Endothelial cell of umbilical vein (primary cell): ENCODE measurements at regions not wholly inside any gene's neighbourhood (a gene's known extent, or its start where the extent isn't known, plus 50 kb on each side); places are given as distances from the start of the nearest gene placed in this dataset.

Experiments used
- BruUV-seq: library from RNA; stranded (reverse); fragments of 400-500 nt; replicated peaks from 2 replicates; lab custom pipeline; 2021; lab: Mats Ljungman, UMichigan
- CTCF ChIA-PET: fragments of 300-600, 350-600 bp; sonication (Branson Sonifier 250); formaldehyde crosslinking; loops from one replicate; lab custom pipeline; 2021; ENCODE audit warnings: antibody characterized with exemption, inconsistent platforms; lab: Charles Lee
- POLR2A ChIA-PET: fragments of 300-600, 350-600 bp; sonication (Branson Sonifier 250); formaldehyde crosslinking; loops from one replicate; lab custom pipeline; 2021; ENCODE audit warnings: antibody characterized with exemption, inconsistent platforms; lab: Charles Lee
- DNase-seq: peaks from one replicate; pipeline ENCODE4 v3.0.0-alpha.2; 2011; ENCODE audit warnings: low read depth, low spot score
- FAIRE-seq: peaks from 2 replicates; lab custom pipeline; 2011; peaks lifted over from hg19 to GRCh38; lab: Jason Lieb, UNC
- H2AFZ ChIP-seq: 2 replicates; pipeline ENCODE4 v1.6.0; 2012; ENCODE audit warnings: low read depth, low read length, control low read depth, inconsistent platforms
- H3K27ac ChIP-seq: 2 replicates; pipeline ENCODE4 v1.5.1; 2011; ENCODE audit warnings: low read depth, mild to moderate bottlenecking, control low read depth, low read length, moderate library complexity; ENCODE audit not compliant: insufficient read depth
- H3K27me3 ChIP-seq, 2 experiments: 2 replicates each; pipeline versions ENCODE4 v1.6.0 to v1.6.1; 2011; ENCODE audit warnings: low read length in 2 of 2, mixed read lengths in 1 of 2; ENCODE audit not compliant: control insufficient read depth in 2 of 2, insufficient read depth in 2 of 2
- H3K36me3 ChIP-seq, 2 experiments: 2 replicates in 1 of 2; 3 replicates in 1 of 2; pipeline ENCODE4 v1.5.1; 2011; ENCODE audit warnings: low read length in 2 of 2, mild to moderate bottlenecking in 1 of 2, moderate library complexity in 1 of 2; ENCODE audit not compliant: control insufficient read depth in 2 of 2, insufficient read depth in 2 of 2; ENCODE audit errors: extremely low read depth in 1 of 2
- H3K4me1 ChIP-seq: 3 replicates; pipeline ENCODE4 v1.5.1; 2011; ENCODE audit warnings: mild to moderate bottlenecking, low read length; ENCODE audit not compliant: control insufficient read depth, insufficient read depth; ENCODE audit errors: extremely low read depth
- H3K4me2 ChIP-seq: 2 replicates; pipeline ENCODE4 v1.6.1; 2011; ENCODE audit warnings: low read length, control low read depth, mixed read lengths; ENCODE audit not compliant: insufficient read depth
- H3K4me3 ChIP-seq, 3 experiments: fragments of 200-600 bp in 1 of 3; sonication (generic), shearing (Covaris generic) in 1 of 3; replicated peaks in 1 of 3; 2 replicates each; pipeline ENCODE4 v1.5.1; 2011 to 2016; ENCODE audit warnings: control low read depth in 3 of 3, low read length in 3 of 3, mild to moderate bottlenecking in 2 of 3, inconsistent platforms in 1 of 3, low read depth in 1 of 3, moderate library complexity in 1 of 3; ENCODE audit not compliant: insufficient read depth in 1 of 3
- H3K79me2 ChIP-seq: 2 replicates; pipeline ENCODE4 v1.6.0; 2012; ENCODE audit warnings: low read length, inconsistent platforms; ENCODE audit not compliant: control insufficient read depth, insufficient read depth
- H3K9ac ChIP-seq: replicated peaks from 2 replicates; pipeline ENCODE3; 2011; ENCODE audit warnings: low read length, control low read depth; ENCODE audit not compliant: insufficient read depth; ENCODE audit errors: extremely low read depth
- H3K9me1 ChIP-seq: replicated peaks from 3 replicates; pipeline ENCODE4 v1.6.0; 2011; ENCODE audit warnings: mild to moderate bottlenecking, low read length; ENCODE audit not compliant: control insufficient read depth, insufficient read depth; ENCODE audit errors: extremely low read depth
- H3K9me3 ChIP-seq: replicated peaks from 2 replicates; pipeline ENCODE4 v1.5.1; 2012; ENCODE audit warnings: low read length, inconsistent platforms; ENCODE audit not compliant: control insufficient read depth, insufficient read depth
- H4K20me1 ChIP-seq: replicated peaks from 2 replicates; pipeline ENCODE3; 2011; ENCODE audit warnings: mild to moderate bottlenecking, low read length; ENCODE audit not compliant: control insufficient read depth, insufficient read depth; ENCODE audit errors: extremely low read depth
- EZH2 ChIP-seq: IDR thresholded peaks from 2 replicates; pipeline ENCODE4 v1.6.1; 2012; ENCODE audit warnings: borderline replicate concordance, low read depth, mild to moderate bottlenecking, moderate library complexity, low read length, inconsistent platforms; ENCODE audit not compliant: severe bottlenecking
- FOS ChIP-seq: IDR thresholded peaks from 2 replicates; pipeline ENCODE4 v1.6.1; 2011; ENCODE audit warnings: mild to moderate bottlenecking, low read length, moderate library complexity, borderline replicate concordance; ENCODE audit not compliant: insufficient read depth
- GATA2 ChIP-seq: IDR thresholded peaks from 2 replicates; pipeline ENCODE4 v1.7.0; 2011; ENCODE audit warnings: low read depth, mild to moderate bottlenecking, moderate library complexity, mixed read lengths, low read length; ENCODE audit not compliant: insufficient read length, insufficient read depth
- JUN ChIP-seq: IDR thresholded peaks from 2 replicates; pipeline ENCODE4 v1.6.1; 2011; ENCODE audit warnings: borderline replicate concordance, low read depth; ENCODE audit not compliant: insufficient read length, insufficient read depth
- MYC ChIP-seq: IDR thresholded peaks from one replicate; pipeline ENCODE4 v1.6.1; 2011; ENCODE audit warnings: mild to moderate bottlenecking, low read depth, low read length
- POLR2A ChIP-seq: IDR thresholded peaks from 2 replicates; pipeline ENCODE4 v1.6.1; 2012; ENCODE audit warnings: low read depth, mild to moderate bottlenecking, control low read depth, low read length
- POLR2AphosphoS5 ChIP-seq: IDR thresholded peaks from 2 replicates; pipeline ENCODE4 v1.6.1; 2012; ENCODE audit warnings: low read depth, mild to moderate bottlenecking, control low read depth, low read length, moderate library complexity; ENCODE audit not compliant: insufficient read depth
- dilution Hi-C: fragments of 300-500 bp; cut with MboI; formaldehyde crosslinking; loops from one replicate; pipeline ENCODE4 v1.15.0; 2019; ENCODE audit warnings: low sequenced_read_pairs; ENCODE audit not compliant: extremely low pct_ligation_motif_present
- intact Hi-C: fragments of 100-400 bp; cut with micrococcal nuclease; formaldehyde crosslinking; loops from one replicate; pipeline ENCODE4 v1.10.0; 2022
- TF ChIP-seq, protein P1 (sequence below), 2 donors: IDR thresholded peaks; 1 replicate in 1 of 2; 2 replicates in 1 of 2; pipeline ENCODE4 v1.5.1; 2011; ENCODE audit warnings: low read length in 2 of 2, mild to moderate bottlenecking in 2 of 2, moderate library complexity in 2 of 2, control low read depth in 1 of 2, inconsistent platforms in 1 of 2, low read depth in 1 of 2; ENCODE audit not compliant: insufficient read depth in 1 of 2; ENCODE audit errors: extremely low read depth in 1 of 2
- TF ChIP-seq, protein P2 (sequence below): IDR thresholded peaks from 2 replicates; pipeline ENCODE4 v1.6.1; 2011; ENCODE audit not compliant: insufficient read depth, insufficient read length

- CTCF ChIA-PET = interaction anchor here (1.9 kb wide), 1 partner anchor 26 kb away, joined by 8 read pairs; no protein-coding TSS in a partner anchor
These were observed 108.8 kb upstream of the WARS2 start for GRCh38 chr1:119249283-119249682.

GRCh38 chr1:119250299-119250698, 109.8 kb upstream of the WARS2 start:
- FAIRE-seq = no peak

More at GRCh38 chr1:119249283-119249682, 108.8 kb upstream of the WARS2 start:
- dilution Hi-C loops = no loop called here
- no peaks in the 10 kb centered on the region for H3K9me1 ChIP-seq
- intact Hi-C loops = no loop called here
- H3K4me2 ChIP-seq = no peak overlapping the region
- no peak overlapping the region for H3K4me3 ChIP-seq
- H3K79me2 ChIP-seq = no peaks in the 10 kb centered on the region
- no peaks in the 10 kb centered on the region for H3K36me3 ChIP-seq
- TF ChIP-seq POLR2AphosphoS5 = no peak
- TF ChIP-seq JUN = no peak
- TF ChIP-seq GATA2 = no peak
- TF ChIP-seq MYC = no peak
- H3K27ac ChIP-seq = no peak overlapping the region
- H3K27me3 ChIP-seq = peaks cover 0 to 2% of the 10 kb centered on the region in 2 experiments
- BruUV-seq = no TSS peak
- no peak overlapping the region for H3K9ac ChIP-seq
- no peak for FAIRE-seq
- H3K9me3 ChIP-seq = no peaks in the 10 kb centered on the region
- H4K20me1 ChIP-seq = no peaks in the 10 kb centered on the region
- DNase-seq = no peak
- POLR2A ChIA-PET = no interaction called here
- no peak overlapping the region for H2AFZ ChIP-seq
- H3K4me1 ChIP-seq = no peaks in the 10 kb centered on the region

More at GRCh38 chr1:119250299-119250698, 109.8 kb upstream of the WARS2 start:
- intact Hi-C loops = no loop called here
- BruUV-seq = no TSS peak
- no peaks in the 10 kb centered on the region for H4K20me1 ChIP-seq
- no peak for DNase-seq
- ChIA-PET POLR2A (no interaction called here), CTCF (interaction anchor here (1.9 kb wide), 1 partner anchor 25 kb away, joined by 8 read pairs; no protein-coding TSS in a partner anchor)
- peaks cover 0 to 2% of the 10 kb centered on the region in 2 experiments for H3K27me3 ChIP-seq
- H3K4me2 ChIP-seq = no peak overlapping the region
- H2AFZ ChIP-seq = no peak overlapping the region
- no peak overlapping the region for H3K9ac ChIP-seq
- no peaks in the 10 kb centered on the region for H3K9me3 ChIP-seq
- dilution Hi-C loops = no loop called here
- H3K4me3 ChIP-seq = no peak overlapping the region
- H3K27ac ChIP-seq = no peak overlapping the region
- no peaks in the 10 kb centered on the region for H3K36me3 ChIP-seq
- H3K4me1 ChIP-seq = no peaks in the 10 kb centered on the region
- TF ChIP-seq POLR2A = no peak
- TF ChIP-seq MYC = no peak
- TF ChIP-seq, protein P1, sequence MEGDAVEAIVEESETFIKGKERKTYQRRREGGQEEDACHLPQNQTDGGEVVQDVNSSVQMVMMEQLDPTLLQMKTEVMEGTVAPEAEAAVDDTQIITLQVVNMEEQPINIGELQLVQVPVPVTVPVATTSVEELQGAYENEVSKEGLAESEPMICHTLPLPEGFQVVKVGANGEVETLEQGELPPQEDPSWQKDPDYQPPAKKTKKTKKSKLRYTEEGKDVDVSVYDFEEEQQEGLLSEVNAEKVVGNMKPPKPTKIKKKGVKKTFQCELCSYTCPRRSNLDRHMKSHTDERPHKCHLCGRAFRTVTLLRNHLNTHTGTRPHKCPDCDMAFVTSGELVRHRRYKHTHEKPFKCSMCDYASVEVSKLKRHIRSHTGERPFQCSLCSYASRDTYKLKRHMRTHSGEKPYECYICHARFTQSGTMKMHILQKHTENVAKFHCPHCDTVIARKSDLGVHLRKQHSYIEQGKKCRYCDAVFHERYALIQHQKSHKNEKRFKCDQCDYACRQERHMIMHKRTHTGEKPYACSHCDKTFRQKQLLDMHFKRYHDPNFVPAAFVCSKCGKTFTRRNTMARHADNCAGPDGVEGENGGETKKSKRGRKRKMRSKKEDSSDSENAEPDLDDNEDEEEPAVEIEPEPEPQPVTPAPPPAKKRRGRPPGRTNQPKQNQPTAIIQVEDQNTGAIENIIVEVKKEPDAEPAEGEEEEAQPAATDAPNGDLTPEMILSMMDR (IDR thresholded peaks at IDR 0.05; ENCODE audit: extremely low read depth in 1 of 2, insufficient read depth in 1 of 2, low read depth in 1 of 2, low read length in 2 of 2) = no peak
- TF ChIP-seq, protein P2, sequence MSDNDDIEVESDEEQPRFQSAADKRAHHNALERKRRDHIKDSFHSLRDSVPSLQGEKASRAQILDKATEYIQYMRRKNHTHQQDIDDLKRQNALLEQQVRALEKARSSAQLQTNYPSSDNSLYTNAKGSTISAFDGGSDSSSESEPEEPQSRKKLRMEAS = no peak
- TF ChIP-seq EZH2 = no peak
- no peak for TF ChIP-seq GATA2
- no peak for TF ChIP-seq FOS
- no peak for TF ChIP-seq POLR2AphosphoS5
- TF ChIP-seq JUN = no peak
- no peaks in the 10 kb centered on the region for H3K9me1 ChIP-seq
- H3K79me2 ChIP-seq = no peaks in the 10 kb centered on the region
